DND-41 (cell line): ENCODE measurements at regions not wholly inside any gene's neighbourhood (a gene's known extent, or its start where the extent isn't known, plus 50 kb on each side); places are given as distances from the start of the nearest gene placed in this dataset.
"Not testable (repeated sequence)": the region's sequence is repeated elsewhere in the genome, so short reads cannot be mapped to it uniquely, and the experiment has no call there.

Experiments
- EZH2 ChIP-seq: IDR thresholded peaks from 3 replicates; pipeline ENCODE4 v1.6.1; 2012; ENCODE audit warnings: borderline replicate concordance, low read depth, mild to moderate bottlenecking, moderate library complexity, low read length, inconsistent platforms; ENCODE audit not compliant: severe bottlenecking
- TF ChIP-seq, protein P1 (sequence below): IDR thresholded peaks from 2 replicates; pipeline ENCODE4 v1.5.1; 2012; ENCODE audit warnings: borderline replicate concordance, low read length, moderate library complexity, mild to moderate bottlenecking; ENCODE audit not compliant: poor library complexity, severe bottlenecking; ENCODE audit errors: extremely low read depth

DNA sequence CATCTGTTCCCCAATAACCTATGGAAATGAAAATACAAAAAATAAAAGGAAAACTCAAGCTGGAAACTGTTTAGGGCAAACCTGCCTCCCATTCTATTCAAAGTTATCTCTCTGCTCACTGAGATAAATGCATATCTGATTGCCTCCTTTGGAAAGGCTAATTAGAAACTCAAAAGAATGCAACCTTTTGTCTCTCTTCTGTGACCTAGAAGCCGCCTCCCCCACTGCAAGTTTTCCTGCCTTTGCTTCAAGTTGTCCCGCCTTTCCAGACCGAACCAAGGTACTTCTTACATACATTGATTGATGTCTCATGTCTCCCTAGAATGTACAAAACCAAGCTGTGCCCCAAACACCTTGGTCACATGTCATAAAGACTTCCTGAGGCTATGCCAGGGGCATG, 115.9 kb upstream of the NBPF26 start:
- TF ChIP-seq, protein P1, sequence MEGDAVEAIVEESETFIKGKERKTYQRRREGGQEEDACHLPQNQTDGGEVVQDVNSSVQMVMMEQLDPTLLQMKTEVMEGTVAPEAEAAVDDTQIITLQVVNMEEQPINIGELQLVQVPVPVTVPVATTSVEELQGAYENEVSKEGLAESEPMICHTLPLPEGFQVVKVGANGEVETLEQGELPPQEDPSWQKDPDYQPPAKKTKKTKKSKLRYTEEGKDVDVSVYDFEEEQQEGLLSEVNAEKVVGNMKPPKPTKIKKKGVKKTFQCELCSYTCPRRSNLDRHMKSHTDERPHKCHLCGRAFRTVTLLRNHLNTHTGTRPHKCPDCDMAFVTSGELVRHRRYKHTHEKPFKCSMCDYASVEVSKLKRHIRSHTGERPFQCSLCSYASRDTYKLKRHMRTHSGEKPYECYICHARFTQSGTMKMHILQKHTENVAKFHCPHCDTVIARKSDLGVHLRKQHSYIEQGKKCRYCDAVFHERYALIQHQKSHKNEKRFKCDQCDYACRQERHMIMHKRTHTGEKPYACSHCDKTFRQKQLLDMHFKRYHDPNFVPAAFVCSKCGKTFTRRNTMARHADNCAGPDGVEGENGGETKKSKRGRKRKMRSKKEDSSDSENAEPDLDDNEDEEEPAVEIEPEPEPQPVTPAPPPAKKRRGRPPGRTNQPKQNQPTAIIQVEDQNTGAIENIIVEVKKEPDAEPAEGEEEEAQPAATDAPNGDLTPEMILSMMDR, result not testable (repeated sequence)
- TF ChIP-seq EZH2, result not testable (repeated sequence)
